Cortex of kidney (tissue), 1 donor: ENCODE measurements at regions not wholly inside any gene's neighbourhood (a gene's known extent, or its start where the extent isn't known, plus 50 kb on each side); places are given as distances from the start of the nearest gene placed in this dataset.
"Not testable (repeated sequence)": the region's sequence is repeated elsewhere in the genome, so short reads cannot be mapped to it uniquely, and the experiment has no call there.

Experiments
- DNase-seq: peaks from one replicate; lab custom pipeline; 2025; lab: John Stamatoyannopoulos, UW

DNA sequence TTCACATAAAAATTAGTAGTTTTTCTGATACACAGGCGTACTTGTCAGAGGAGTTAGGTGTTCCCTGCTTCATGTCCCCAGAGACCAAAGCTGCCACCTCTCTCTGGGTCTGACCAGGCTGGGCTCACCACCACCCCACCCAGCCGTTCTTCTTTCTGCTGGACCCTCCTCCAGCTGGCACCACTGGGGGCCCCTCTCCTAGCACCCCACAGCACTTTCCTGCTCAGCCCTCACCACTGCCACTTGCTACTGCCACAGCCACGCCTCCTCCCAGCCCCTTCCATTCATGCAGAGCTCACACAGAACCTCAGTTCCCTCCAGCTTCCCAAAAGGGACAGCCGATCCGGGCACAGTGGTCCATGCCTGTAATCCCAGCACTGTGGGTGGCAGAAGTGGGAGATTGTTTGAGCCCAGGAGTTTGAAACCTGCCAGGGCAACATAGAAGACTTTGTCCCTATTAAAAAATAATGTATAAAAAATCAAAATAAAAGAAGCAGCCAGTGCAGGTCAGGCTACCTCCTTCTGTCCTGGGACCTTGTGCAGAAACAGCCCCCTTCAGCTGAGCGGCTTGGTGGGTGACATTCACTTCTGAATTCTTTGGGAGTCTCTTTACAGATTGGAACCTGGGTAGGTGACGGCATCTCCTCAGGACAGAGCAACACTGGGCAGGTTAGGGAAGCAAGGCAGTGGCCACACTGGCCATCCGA lies 208.3 kb downstream of the TOMM20 start:
- DNase-seq: no peak

DNA sequence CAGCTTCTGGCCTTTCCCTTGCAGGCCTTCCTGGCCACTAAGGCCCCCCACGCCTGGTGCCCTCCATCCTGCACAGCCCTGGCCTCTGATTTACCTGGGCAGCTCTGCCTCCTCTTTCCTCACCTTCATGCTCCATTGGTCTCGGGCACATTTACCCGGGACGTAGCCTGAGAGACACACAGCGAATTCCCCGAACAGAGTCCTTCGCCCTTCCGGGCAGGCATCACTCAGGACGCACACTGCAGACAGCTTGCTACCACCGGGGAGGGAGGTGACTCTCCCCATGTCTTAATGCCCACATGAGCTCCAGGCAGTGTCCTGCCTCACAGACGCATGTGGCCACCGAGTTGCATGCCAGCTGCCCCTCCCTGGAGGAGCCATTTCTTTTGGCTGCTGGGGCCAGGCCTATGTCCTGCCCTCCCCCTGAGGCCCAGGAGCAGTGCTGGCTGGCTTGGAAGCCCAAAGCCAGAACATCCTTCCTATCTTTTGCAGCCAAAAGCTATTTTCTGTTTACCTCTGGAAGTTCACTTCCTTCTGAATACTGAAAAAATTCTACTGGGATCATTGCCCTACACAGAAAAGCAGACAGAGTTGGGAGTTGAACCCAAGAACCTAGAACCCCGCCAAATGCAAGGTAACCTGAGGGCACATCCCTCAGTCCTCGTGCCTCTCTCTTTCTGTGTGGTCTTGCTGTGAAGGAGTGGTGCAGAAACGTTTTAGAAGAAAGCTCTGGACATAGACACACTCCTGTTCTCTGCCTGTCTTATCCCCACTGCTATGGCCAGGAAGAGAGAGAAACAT lies 209.5 kb downstream of the TOMM20 start:
- DNase-seq: no peak

DNA sequence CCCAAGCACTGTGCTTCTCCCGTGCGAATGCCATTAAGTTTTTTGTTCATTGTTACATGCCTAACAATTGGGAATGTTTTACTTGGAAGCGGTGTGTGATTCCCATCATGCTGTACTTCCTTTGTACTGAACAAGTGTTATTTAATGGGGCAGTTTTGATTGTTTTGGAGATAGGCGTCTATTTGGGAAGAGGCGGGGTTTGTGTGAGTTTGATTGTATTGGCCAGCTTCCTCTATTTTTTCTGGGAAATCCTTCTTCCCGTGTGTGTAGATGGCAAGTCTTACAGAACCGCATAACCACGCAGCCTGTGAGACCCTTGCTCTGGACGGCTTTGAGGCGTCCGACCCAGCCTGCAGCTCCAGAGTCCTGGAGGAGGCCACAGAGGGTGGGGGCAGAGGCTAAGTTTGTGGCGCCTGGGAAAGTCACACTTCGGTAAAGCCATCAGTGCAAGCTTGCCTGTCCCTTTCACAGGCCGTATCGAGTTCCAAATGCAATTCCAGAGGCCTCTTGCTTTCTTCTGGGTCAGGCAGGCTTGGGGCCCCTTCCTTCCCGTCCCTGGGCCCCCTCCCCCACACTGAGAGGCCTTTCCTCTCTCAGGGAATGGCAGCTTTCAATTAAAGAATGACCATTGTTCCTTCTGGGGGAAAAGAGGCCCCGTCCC lies 210.3 kb downstream of the TOMM20 start:
- no peak for DNase-seq

DNA sequence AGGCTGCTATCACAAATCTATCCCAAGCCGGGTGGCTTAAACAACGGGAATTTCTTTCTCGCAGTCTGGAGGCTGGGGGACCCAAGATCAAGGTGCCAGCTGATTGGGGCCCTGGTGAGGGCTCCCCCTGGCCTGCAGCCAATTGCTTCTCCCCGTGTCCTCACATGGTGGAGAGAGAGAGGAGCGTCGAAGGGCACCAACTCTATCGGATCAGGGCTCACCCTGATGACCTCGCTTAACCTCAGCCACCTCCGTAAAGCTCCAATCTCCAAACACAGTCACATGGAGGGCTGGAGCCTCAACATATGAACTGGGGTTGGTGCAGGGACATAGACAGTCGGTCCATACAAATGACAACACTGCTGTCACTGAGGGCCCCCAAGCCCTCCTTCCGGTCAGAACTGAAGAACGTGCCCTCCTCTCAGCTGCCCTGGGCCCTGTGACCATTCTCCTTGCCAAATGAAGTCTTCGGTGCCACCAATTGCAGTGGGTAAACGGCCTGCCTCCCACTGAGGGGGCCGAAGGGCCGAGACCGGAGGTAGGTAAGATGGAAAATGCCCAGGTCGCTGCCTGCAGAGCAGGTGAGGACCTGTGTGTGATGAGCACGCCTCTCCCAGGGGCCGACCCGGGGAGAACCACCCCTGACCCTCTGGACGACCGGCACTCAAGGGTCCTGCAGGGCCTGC lies 211.0 kb downstream of the TOMM20 start:
- DNase-seq: no peak

DNA sequence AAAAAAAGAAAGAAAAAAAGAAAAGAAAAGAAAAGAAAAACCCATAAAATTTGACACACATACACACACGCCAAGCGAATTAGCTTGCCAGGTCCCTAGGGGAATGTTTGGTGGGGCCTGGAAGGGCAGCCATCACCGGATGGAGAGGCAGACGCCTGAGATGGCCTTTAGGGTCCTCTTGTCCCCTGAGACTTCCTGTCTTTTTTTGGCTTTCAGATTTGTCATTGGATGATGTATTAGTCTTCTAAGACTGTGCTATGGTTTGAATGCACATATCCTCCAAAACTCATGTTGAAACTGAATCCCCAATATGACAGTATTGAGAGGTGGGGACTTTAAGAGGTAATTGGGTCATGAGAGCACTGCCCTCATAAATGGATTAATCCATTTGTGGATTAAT lies 211.8 kb downstream of the TOMM20 start:
- no peak for DNase-seq

DNA sequence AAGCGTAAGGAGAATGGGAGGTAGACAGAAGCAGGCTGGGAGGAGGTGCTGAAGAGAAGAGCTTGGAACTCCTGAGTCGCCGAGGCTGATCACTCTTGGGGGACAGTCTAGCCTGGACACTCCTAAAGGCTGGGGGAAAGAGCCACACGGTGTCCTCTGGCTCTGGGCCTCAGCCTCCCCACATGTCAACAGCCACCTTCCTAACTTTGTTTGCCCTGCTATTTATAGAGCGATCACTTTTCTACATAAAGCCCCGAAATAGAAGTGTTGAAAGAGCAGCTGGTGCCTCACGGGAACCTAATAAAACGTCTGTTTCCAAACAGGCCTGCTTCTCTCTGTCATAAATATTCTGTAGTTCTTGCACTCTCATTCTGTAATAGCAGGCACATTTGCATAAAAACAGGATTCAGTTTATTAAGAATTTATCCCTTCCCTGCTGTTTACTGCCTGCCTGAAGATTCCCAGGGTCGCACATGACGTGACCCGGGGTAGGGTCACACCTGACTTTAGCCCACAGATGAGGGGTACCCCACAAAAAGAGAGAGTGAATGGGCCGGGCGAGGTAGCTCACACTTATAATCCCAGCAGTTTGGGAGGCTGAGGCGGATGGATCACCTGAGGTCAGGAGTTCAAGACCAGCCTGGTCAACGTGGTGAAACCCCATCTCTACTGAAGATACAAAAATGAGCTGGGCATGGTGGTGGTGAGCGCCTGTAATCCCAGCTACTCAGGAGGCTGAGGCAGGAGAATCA lies 212.5 kb downstream of the TOMM20 start:
- DNase-seq: no peak

DNA sequence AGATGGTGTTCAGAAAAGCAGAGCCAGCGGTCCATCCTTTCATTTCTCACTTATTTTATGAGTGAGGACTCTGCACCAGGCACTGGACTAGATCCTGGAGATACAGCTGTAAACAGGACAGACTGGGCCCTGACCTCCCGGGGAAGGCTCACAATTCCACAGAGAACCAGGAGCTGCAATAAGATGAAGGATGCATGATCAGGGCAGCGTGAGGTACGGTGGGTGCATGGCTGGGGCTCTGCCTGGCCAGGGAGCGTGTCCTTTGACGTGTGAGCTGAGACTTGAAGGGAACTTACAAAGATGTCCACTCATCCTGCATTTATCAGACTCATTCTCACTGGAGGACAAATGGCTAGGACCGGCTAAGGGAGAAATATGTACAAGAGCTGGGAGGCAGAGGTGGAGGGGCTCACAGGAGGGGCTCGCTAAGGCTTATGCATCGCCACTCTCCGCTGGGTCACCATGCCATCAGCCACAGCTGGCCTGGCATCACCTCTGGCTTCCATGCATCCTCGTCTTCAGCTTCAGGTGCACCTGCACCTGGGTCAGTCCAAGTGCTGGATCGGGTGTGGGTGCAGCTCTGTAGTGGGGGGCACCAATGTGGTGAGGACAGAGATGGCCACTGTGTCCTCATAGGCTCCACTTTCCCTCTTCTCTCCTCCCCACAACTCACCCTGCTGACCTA lies 213.9 kb downstream of the TOMM20 start:
- no peak for DNase-seq

DNA sequence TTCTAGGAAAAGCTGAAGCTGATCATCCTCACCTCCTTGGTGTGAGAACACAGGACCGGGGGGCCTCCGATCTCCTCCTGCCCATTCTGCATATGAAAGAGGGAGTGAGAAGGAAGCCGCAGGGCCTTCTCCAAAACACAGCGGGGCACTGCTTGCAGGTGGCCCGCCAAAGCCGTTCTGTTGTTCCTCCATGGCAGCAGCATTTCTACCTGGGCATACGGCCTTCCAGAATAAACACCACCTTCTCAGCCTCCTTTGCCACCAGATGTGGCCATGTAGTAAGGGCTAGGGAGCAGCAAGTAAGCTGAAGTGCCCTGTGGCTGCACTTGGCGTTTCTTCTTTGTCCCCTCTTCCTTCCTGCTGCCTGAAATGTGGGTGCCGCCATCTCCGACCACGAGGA lies 214.9 kb downstream of the TOMM20 start:
- no peak for DNase-seq

DNA sequence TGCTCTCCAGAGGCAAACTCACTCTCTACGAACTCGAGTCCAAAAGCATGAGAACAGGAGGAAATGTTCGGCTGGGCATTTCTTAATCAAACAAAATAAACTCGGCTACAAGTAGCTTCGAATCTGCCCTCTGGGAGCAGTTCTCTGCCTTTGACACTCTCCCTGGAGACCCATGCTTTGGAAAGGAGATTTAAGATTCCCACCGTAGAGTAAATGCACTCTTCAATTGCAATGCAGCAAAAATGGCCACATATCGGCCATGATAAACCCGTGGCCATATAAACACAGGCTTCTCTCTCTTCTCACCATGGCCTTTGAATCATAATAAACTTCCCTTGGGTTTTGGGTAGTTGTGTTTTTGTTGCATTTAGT lies 215.4 kb downstream of the TOMM20 start:
- no peak for DNase-seq

DNA sequence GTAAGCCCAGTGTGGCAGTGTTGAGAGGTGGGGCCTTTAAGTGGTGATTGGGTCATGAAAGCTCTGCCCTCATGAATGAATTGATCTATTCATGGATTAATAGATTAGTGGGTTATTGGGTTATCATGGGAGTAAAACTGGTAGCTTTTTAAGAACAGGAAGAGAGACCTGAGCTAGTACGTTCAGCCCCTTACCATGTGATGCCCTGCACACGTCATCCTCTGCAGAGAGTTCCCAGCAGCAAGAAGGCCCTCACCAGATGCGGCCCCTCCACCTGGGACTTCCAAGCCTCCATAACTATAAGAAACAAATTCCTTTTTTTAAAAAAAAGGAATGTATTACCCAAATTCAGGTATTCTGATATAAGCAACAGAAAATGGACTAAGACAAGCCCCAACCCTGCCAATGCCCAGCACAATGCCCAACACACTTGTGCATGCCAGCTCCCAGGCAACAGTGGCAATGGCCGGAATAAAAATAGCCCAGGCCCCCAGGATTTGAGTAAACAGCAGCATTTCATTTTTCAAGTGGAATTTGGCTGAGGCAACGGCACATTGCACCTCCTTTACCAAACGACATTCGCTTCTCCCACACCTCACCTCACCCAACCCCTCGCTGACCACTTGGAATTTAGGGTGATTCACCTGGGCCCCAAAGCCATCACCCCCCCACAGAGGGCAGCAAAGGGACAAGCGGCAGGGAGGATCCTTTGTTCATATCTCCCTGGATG lies 215.9 kb downstream of the TOMM20 start:
- no peak for DNase-seq

DNA sequence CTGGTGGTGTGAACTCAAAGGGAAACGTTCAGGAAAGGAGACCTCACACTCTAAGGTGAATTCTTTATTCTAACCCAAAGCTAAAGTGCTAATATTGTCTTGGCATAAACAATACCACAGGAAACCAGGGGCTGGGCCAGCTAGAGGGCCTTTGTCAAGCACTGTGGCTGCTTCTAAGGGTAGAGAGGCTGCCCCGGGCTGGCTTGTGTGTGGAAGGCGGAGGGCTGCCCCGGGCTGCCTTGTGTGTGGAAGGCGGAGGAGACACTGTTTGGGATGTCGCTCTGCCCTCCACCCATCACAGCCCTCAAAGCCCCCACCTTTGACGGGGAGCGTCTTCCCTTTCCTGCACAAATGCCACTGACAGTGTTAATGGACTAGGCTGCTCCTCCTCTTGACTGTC lies 216.8 kb downstream of the TOMM20 start:
- no peak for DNase-seq

DNA sequence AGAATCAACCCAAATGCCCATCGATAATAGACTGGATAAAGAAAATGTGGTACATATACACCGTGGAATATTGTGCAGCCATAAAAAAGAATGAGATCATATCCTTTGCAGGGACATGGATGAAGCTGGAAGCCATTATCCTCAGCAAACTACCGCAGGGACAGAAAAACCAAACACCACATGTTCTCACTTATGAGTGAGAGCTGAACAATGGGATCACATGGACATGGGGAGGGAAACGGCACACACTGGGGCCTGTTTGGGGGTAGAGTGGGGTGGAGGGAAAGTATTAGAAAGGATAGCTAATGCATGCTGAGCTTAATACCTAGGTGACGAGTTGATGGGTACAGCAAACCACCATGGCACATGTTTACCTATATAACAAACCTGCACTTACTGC lies 217.5 kb downstream of the TOMM20 start:
- DNase-seq: not testable (repeated sequence)

DNA sequence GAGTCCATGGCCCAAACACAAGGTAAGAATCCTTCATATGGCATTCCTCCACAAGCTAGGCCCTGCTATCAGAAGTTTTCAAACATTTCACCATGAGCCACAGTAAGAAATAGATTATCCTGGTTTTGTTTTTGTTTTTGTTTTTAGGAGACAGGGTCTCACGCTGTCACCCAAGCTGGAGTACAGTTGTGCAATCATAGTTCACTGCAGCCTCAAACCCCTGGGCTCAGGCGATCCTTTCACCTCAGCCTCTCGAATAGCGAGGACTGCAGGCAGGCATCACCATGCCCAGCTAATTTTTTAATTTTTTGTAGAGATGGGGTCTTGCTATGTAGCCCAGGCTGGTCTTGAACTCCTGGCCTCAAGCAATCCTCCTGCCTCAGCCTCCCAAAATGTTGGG lies 218.8 kb downstream of the TOMM20 start:
- DNase-seq: no peak

DNA sequence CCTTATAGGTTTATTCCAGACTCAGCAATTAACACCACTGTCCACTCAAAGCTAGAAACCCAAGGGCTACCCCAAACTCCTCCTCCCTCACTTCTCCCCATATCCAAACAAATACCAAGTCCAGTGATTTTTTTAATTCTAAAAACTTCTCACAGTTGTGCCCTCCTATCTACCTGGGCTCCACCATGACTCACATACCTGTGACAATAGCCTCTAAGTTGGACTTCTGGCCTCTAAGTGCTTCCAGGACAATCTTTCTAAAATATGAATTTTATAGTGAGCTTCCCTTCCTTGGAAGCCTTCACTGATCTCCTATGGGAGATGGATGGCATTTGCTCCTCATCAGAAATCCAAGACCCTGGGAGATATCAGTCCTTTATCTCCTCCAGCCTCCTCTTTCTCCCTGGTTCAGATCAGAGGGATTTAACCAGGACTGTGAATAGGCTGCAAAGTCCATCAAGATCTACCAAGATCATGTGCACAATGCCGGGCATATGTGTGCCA lies 219.3 kb downstream of the TOMM20 start:
- DNase-seq: no peak

DNA sequence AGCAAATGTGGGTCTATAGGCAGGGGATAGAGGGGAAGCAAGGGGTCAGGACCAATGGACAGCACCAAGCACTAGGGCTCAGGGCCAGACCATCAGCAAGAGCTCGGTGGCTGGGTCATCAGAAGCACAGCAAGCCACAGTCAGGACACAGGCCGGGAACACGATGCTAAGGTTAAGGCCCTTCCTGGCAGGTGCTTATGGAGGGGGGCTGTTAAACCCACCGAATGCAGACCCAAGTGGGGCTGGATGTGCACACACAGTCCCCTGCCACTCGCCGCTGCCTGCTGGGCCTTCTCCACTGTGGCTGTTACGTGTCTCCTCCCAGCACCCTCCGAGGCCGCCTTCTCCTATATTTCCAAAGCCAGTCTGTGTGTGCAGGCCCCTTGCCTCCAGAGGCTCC lies 220.1 kb downstream of the TOMM20 start:
- no peak for DNase-seq

DNA sequence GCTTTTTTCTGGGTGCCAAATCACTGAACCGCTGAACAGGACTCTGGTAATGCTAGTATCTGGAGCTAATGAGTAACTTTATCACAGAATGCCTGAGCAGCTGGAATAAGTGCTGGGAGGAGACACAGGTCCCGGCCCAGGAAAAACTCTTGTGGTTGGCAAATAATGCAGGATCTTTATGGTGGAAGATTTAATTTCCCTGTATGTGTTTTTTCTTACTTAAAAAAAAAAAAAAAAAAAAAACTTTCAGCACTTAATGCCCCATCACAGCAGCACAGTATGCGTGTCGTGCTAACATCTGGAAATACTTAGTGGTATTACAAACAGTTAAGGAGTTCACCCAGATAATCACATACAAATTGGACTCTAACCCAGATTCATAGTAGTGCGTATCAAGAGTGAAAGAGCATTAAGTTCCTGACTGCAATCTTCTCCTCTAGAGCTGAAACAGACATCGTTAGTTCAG lies 220.7 kb downstream of the TOMM20 start:
- DNase-seq: no peak

DNA sequence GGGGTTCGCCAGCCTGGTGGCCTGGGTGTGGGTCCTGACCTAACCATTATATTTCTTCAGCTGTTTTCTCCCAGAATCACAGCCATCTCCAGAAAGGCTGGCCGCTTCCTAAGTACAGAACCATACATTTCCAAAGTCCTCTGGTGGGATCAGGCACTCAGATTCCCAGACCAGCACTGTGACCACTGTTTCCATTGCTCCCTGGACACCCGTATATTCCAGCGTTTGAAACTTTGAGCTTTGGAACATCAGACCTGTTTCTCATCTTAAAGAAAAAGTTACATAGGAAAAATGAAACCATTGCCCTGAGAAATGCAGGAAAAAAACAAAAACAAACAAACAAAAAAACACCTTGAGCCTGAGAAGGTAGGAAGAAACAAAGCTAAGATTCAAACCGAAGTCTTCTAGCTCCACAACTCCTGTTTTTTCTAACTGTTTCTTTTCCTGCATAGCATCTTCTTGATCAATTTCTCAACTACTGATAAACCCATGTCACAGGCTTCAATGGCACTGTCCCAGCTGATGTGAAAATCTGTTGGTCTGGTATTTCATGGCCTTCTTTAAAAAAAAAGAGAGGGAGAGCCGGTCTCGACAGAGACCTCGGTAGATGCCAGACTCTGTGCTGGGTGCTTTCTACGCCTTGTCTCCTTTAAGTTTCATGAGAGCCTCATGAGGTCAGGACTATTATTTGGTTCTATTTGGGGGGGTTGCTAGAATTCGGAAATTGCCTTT lies 221.3 kb downstream of the TOMM20 start:
- DNase-seq: no peak

DNA sequence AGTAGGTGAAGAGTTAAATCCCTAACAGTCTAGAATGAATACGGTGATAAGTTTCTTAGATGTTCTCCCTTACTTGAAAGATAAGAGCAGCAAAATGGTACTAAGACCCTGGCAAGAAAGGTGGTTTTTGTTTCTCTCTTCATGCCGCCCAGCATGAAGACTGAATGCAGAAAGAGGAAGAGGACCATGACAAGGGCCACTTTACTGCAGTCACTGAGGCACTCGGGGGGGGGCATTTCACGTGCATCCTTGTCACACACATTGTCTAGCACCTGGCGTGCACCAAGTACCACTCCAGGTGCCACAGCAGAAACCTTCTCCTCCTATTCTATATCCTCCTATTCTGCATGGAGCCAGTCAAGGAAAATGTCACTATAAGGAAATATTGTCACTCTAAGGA lies 222.0 kb downstream of the TOMM20 start:
- no peak for DNase-seq

DNA sequence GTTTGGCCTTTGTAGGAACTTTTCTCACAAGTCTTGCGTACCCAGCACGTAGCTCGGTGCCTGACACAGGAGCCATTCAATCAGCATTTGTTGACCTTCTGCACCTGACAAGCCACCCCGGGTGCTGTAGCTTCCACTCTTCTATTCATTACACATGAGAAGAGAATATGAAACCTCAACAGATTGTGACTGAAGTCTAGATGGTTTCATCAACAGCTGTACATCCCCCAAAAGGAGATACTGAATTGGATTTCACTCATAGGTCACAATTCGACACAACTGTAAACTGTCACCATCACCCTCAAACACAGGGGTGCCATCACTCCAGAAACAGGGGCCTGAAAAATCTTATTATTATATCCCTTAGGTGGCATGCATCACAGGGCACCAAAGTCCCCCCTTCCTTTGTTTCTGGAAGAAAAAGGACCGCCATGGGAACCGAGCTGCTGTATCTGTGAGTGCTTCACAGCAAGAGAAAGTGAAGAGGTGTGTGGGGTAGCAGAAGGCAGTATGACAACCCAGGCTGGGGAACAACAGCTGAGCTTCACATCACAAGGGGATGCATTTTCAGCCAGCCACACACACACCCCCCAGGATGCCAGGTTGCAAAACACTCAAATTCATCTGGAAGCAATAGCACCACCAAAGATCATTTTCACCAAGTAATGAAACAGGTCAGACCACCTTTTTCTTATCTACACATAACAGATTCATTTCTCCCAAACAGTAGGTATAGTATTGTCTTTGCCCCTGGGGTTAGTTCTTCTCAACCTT lies 225.7 kb downstream of the TOMM20 start:
- no peak for DNase-seq
